ENCODE measurements at regions not wholly inside any gene's neighbourhood (a gene's known extent, or its start where the extent isn't known, plus 50 kb on each side); places are given as distances from the start of the nearest gene placed in this dataset.

GRCh38 chr16:86343796-86344585, 166.3 kb upstream of the FOXF1 start:
- Histone ChIP-seq H3K4me1 (no peaks in the 10 kb centered on the region), H3K9me3 (no peaks in the 10 kb centered on the region), H3K27ac (no peak overlapping the region), H3K4me2 (no peak overlapping the region), H3K4me3 (no peak overlapping the region)
- no peak for DNase-seq (ENCODE audit: low read depth in 1 of 2, low spot score in 1 of 2)
- FAIRE-seq, result no peak
- WGBS (ENCODE audit: missing lambda C conversion rate), result 9% methylated on average over 10 of the region's 10 CpGs
- no peak for ATAC-seq
- TF ChIP-seq RARB (CRISPR knock-in tag; IDR thresholded peaks at IDR 0.05) (no peak), FOSL2 (IDR thresholded peaks at IDR 0.05) (no peak), FOSL2 (CRISPR knock-in tag; IDR thresholded peaks at IDR 0.05) (no peak), SMC3 (IDR thresholded peaks at IDR 0.05) (no peak), E2F6 (IDR thresholded peaks at IDR 0.05; ENCODE audit: borderline replicate concordance, low read depth) (no peak), FOXS1 (CRISPR knock-in tag; IDR thresholded peaks at IDR 0.05) (no peak), MAFK (IDR thresholded peaks at IDR 0.05; ENCODE audit: partially characterized antibody) (no peak)
- TF ChIP-seq, protein P1, sequence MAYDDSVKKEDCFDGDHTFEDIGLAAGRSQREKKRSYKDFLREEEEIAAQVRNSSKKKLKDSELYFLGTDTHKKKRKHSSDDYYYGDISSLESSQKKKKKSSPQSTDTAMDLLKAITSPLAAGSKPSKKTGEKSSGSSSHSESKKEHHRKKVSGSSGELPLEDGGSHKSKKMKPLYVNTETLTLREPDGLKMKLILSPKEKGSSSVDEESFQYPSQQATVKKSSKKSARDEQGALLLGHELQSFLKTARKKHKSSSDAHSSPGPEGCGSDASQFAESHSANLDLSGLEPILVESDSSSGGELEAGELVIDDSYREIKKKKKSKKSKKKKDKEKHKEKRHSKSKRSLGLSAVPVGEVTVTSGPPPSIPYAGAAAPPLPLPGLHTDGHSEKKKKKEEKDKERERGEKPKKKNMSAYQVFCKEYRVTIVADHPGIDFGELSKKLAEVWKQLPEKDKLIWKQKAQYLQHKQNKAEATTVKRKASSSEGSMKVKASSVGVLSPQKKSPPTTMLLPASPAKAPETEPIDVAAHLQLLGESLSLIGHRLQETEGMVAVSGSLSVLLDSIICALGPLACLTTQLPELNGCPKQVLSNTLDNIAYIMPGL (CRISPR knock-in tag; IDR thresholded peaks at IDR 0.05; ENCODE audit: borderline replicate concordance), result no peak
- ChIA-PET POLR2A (no interaction called here), CTCF (interaction anchor here (0.6 to 2.4 kb wide), 4 partner anchors 12 to 175 kb away, joined by 3 to 21 read pairs (median 3); no protein-coding TSS in a partner anchor)

- Histone ChIP-seq H3K4me1 (no peaks in the 10 kb centered on the region), H3K4me2 (no peak overlapping the region), H3K27ac (no peak overlapping the region), H3K9me3 (no peaks in the 10 kb centered on the region), H3K4me3 (no peak overlapping the region)
- WGBS (ENCODE audit: missing lambda C conversion rate), result 19% methylated on average over 5 of the region's 7 CpGs
- POLR2A ChIA-PET, result no interaction called here
- CTCF ChIA-PET, result interaction anchor here (0.6 to 1.0 kb wide), 2 partner anchors 14 to 18 kb away, joined by 3 read pairs; no protein-coding TSS in a partner anchor
- FAIRE-seq, result no peak
- TF ChIP-seq MAFK (IDR thresholded peaks at IDR 0.05; ENCODE audit: partially characterized antibody) (no peak), MAX (IDR thresholded peaks at IDR 0.05) (no peak), RAD21 (conservative IDR thresholded peaks at IDR 0.05 in 1 of 2, IDR thresholded peaks at IDR 0.05 in 1 of 2) (no peak), CHD4 (IDR thresholded peaks at IDR 0.05; ENCODE audit: borderline replicate concordance) (no peak), ZC3H11A (IDR thresholded peaks at IDR 0.05) (no peak), GATA3 (IDR thresholded peaks at IDR 0.05; ENCODE audit: borderline replicate concordance) (no peak)
- TF ChIP-seq, protein P2, sequence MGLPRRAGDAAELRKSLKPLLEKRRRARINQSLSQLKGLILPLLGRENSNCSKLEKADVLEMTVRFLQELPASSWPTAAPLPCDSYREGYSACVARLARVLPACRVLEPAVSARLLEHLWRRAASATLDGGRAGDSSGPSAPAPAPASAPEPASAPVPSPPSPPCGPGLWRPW (IDR thresholded peaks at IDR 0.05), result no peak
- TF ChIP-seq, protein P1 (CRISPR knock-in tag; IDR thresholded peaks at IDR 0.05; ENCODE audit: borderline replicate concordance), result no peak
- TF ChIP-seq, protein P3, sequence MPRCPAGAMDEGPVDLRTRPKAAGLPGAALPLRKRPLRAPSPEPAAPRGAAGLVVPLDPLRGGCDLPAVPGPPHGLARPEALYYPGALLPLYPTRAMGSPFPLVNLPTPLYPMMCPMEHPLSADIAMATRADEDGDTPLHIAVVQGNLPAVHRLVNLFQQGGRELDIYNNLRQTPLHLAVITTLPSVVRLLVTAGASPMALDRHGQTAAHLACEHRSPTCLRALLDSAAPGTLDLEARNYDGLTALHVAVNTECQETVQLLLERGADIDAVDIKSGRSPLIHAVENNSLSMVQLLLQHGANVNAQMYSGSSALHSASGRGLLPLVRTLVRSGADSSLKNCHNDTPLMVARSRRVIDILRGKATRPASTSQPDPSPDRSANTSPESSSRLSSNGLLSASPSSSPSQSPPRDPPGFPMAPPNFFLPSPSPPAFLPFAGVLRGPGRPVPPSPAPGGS (IDR thresholded peaks at IDR 0.05), result no peak
- ATAC-seq, result no peak
- no peak for DNase-seq (ENCODE audit: low read depth in 1 of 2, low spot score in 1 of 2)
Observed at GRCh38 chr16:86344586-86344871, 165.8 kb upstream of the FOXF1 start.

DNA sequence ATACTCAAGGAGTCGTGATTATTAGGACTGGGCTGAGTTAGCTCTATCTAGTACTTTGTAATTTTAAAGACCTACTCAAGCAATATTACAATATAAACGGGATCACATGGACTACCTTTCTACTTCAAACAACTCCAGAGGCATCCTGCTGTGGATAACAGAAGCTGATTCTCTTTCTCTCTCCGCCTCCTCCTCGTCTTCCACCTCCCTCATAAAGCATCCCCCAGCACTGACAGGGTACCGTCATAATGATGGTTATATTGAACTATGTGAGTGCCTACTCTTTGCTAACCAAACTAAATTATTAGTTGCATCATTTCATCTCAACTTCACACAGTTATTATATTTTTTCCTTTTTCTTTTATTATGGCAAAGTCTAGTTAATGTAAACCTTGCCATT, 165.4 kb upstream of the FOXF1 start:
- no peak for DNase-seq (ENCODE audit: low read depth in 1 of 2, low spot score in 1 of 2)
- ChIA-PET POLR2A (no interaction called here), CTCF (interaction anchor here (0.6 to 5.8 kb wide), 2 partner anchors 18 to 174 kb away, joined by 3 to 30 read pairs; no protein-coding TSS in a partner anchor)
- H3K4me2 ChIP-seq, result no peak overlapping the region
- ATAC-seq, result no peak
- TF ChIP-seq JUNB (IDR thresholded peaks at IDR 0.05) (no peak), SREBF2 (IDR thresholded peaks at IDR 0.05) (no peak), RAD21 (conservative IDR thresholded peaks at IDR 0.05 in 1 of 2, IDR thresholded peaks at IDR 0.05 in 1 of 2) (no peak), BHLHE40 (IDR thresholded peaks at IDR 0.05; ENCODE audit: low read depth, low read length) (no peak), KDM5A (IDR thresholded peaks at IDR 0.05) (no peak), KDM1A (IDR thresholded peaks at IDR 0.05; ENCODE audit: low read depth) (no peak), MAFK (IDR thresholded peaks at IDR 0.05; ENCODE audit: partially characterized antibody) (no peak), CHD2 (IDR thresholded peaks at IDR 0.05; ENCODE audit: low read length, partially characterized antibody) (no peak)
- TF ChIP-seq, protein P1 (CRISPR knock-in tag; IDR thresholded peaks at IDR 0.05; ENCODE audit: borderline replicate concordance), result no peak
- H3K4me1 ChIP-seq, result no peaks in the 10 kb centered on the region
- no peak overlapping the region for H3K4me3 ChIP-seq
- FAIRE-seq, result no peak
- WGBS (ENCODE audit: missing lambda C conversion rate), result 4% methylated on average over 5 of the region's 5 CpGs
- H3K27ac ChIP-seq, result no peak overlapping the region
- H3K9me3 ChIP-seq, result no peaks in the 10 kb centered on the region

Data from A549 (cell line).